Amniotic epithelial cell (primary cell): ENCODE measurements at regions not wholly inside any gene's neighbourhood (a gene's known extent, or its start where the extent isn't known, plus 50 kb on each side); places are given as distances from the start of the nearest gene placed in this dataset.
A peak's percentile ranks its signal among the peaks of the same experiment; 100 is the strongest.

Experiments used
- DNase-seq: peaks from one replicate; pipeline ENCODE4 v3.0.0-alpha.2; 2010; ENCODE audit warnings: low read depth

GRCh38 chr12:69096669-69097335 lies 142.6 kb upstream of the CPSF6 start:
- DNase-seq, result no peak

GRCh38 chr12:69097619-69098368 lies 141.6 kb upstream of the CPSF6 start:
- no peak for DNase-seq

- DNase-seq, result no peak
Observed at GRCh38 chr12:69099201-69099837, 140.1 kb upstream of the CPSF6 start.

- no peak for DNase-seq
Observed at GRCh38 chr12:69101505-69101904, 137.9 kb upstream of the CPSF6 start.

- DNase-seq, result no peak
Observed at GRCh38 chr12:69102856-69103255, 136.5 kb upstream of the CPSF6 start.

GRCh38 chr12:69105101-69105962 lies 134.0 kb upstream of the CPSF6 start:
- DNase-seq, result no peak

- DNase-seq, result no peak
Observed at GRCh38 chr12:69106482-69107118, 132.8 kb upstream of the CPSF6 start.

GRCh38 chr12:69107541-69107940 lies 131.8 kb upstream of the CPSF6 start:
- DNase-seq, result no peak

GRCh38 chr12:69108037-69108436 lies 131.3 kb upstream of the CPSF6 start:
- DNase-seq, result no peak

GRCh38 chr12:69112616-69113015 lies 126.8 kb upstream of the CPSF6 start:
- no peak for DNase-seq

GRCh38 chr12:69115099-69115498 lies 124.3 kb upstream of the CPSF6 start:
- DNase-seq, result no peak

GRCh38 chr12:69115951-69116350 lies 123.4 kb upstream of the CPSF6 start:
- no peak for DNase-seq

GRCh38 chr12:69117566-69118266 lies 121.7 kb upstream of the CPSF6 start:
- no peak for DNase-seq

GRCh38 chr12:69118516-69118915 lies 120.9 kb upstream of the CPSF6 start:
- no peak for DNase-seq

GRCh38 chr12:69119770-69120169 lies 119.6 kb upstream of the CPSF6 start:
- DNase-seq, result no peak

GRCh38 chr12:69120354-69120753 lies 119.0 kb upstream of the CPSF6 start:
- no peak for DNase-seq

GRCh38 chr12:69123311-69123710 lies 116.1 kb upstream of the CPSF6 start:
- DNase-seq, result no peak

GRCh38 chr12:69123919-69124638 lies 115.3 kb upstream of the CPSF6 start:
- no peak for DNase-seq

- DNase-seq, result peak; percentile 71
Observed at GRCh38 chr12:69129017-69129416, 110.4 kb upstream of the CPSF6 start.

GRCh38 chr12:69129564-69129963 lies 109.8 kb upstream of the CPSF6 start:
- peak; percentile 45 for DNase-seq
